HepG2 (cell line): ENCODE measurements at regions not wholly inside any gene's neighbourhood (a gene's known extent, or its start where the extent isn't known, plus 50 kb on each side); places are given as distances from the start of the nearest gene placed in this dataset.

ENCODE experiments used
- ATAC-seq: fragments of 200-7000 bp; cut with Tn5 transposase; 3 replicates; pipeline ENCODE4 v1.9.1; 2020; ENCODE audit warnings: mild to moderate bottlenecking, moderate library complexity
- BruUV-seq: library from RNA; stranded (reverse); fragments of 400-500 nt; replicated peaks from 2 replicates; lab custom pipeline; 2021; lab: Mats Ljungman, UMichigan
- CTCF ChIA-PET: fragments of 300-600 bp; formaldehyde crosslinking; extraction: SDS; loops from one replicate; lab custom pipeline; 2021; ENCODE audit warnings: low total read pairs, inconsistent platforms, low intra/inter-chr PET ratio; lab: Yijun Ruan, JAX
- POLR2A ChIA-PET: fragments of 350-600 bp; sonication (Branson Sonifier 250); formaldehyde crosslinking; loops from one replicate; lab custom pipeline; 2020; ENCODE audit warnings: antibody characterized with exemption, inconsistent platforms; lab: Yijun Ruan, JAX
- DNase-seq: peaks from one replicate; pipeline ENCODE4 v3.0.0-alpha.2; 2015; ENCODE audit warnings: low spot score
- FAIRE-seq: peaks from 3 replicates; lab custom pipeline; 2011; peaks lifted over from hg19 to GRCh38; lab: Jason Lieb, UNC
- H2AFZ ChIP-seq: one replicate; pipeline ENCODE4 v1.6.1; 2011; ENCODE audit warnings: low read length, inconsistent platforms
- H3K27ac ChIP-seq: fragments of 300-600 bp; 3 replicates; pipeline ENCODE4 v1.8.0; 2011; ENCODE audit warnings: mixed run types, mild to moderate bottlenecking, mixed read lengths, low read length, inconsistent platforms; ENCODE audit not compliant: insufficient read depth; ENCODE audit errors: extremely low read length
- H3K27me3 ChIP-seq, 2 experiments: fragments of 200-600 bp in 1 of 2; 2 replicates in 1 of 2; 3 replicates in 1 of 2; pipeline versions ENCODE4 v1.6.0 to v1.8.0; 2011; ENCODE audit warnings: low read length in 2 of 2, mild to moderate bottlenecking in 2 of 2, moderate library complexity in 2 of 2, inconsistent platforms in 1 of 2; ENCODE audit not compliant: insufficient read depth in 2 of 2, control insufficient read depth in 1 of 2
- H3K36me3 ChIP-seq, 2 experiments: fragments of 200-600 bp in 1 of 2; replicated peaks in 1 of 2; 2 replicates in 1 of 2; 3 replicates in 1 of 2; pipeline versions ENCODE4 v1.5.1 to v1.8.0; 2011; ENCODE audit warnings: low read length in 2 of 2, inconsistent platforms in 1 of 2; ENCODE audit not compliant: insufficient read depth in 2 of 2, control insufficient read depth in 1 of 2
- H3K4me1 ChIP-seq: 2 replicates; pipeline ENCODE4 v1.5.1; 2012; ENCODE audit warnings: low read length, inconsistent platforms; ENCODE audit not compliant: insufficient read depth
- H3K4me2 ChIP-seq: 2 replicates; pipeline ENCODE4 v1.6.0; 2011; ENCODE audit warnings: low read depth, low read length, inconsistent platforms
- H3K4me3 ChIP-seq, 3 experiments: fragments of 200-600 bp in 1 of 3; sonication (generic), shearing (Covaris generic) in 1 of 3; replicated peaks in 1 of 3; 2 replicates each; pipeline ENCODE4 v1.5.1; 2011 to 2016; ENCODE audit warnings: low read length in 3 of 3, inconsistent platforms in 2 of 3, low read depth in 2 of 3, mild to moderate bottlenecking in 2 of 3, control low read depth in 1 of 3, mixed read lengths in 1 of 3; ENCODE audit not compliant: insufficient read depth in 1 of 3
- H3K79me2 ChIP-seq: one replicate; pipeline ENCODE4 v1.6.1; 2011; ENCODE audit warnings: low read length, inconsistent platforms; ENCODE audit not compliant: insufficient read depth
- H3K9ac ChIP-seq: 2 replicates; pipeline ENCODE4 v1.6.0; 2011; ENCODE audit warnings: mild to moderate bottlenecking, low read depth, low read length, inconsistent platforms; ENCODE audit not compliant: insufficient read depth
- H3K9me3 ChIP-seq: 2 replicates; pipeline ENCODE4 v1.5.1; 2012; ENCODE audit warnings: mild to moderate bottlenecking, low read length
- H4K20me1 ChIP-seq: 2 replicates; pipeline ENCODE4 v1.6.0; 2011; ENCODE audit warnings: inconsistent platforms, mild to moderate bottlenecking, low read length, moderate library complexity; ENCODE audit not compliant: insufficient read depth
- ATM ChIP-seq: fragments of 450-650 bp; IDR thresholded peaks from 2 replicates; pipeline ENCODE4 v1.7.1; 2017; ENCODE audit warnings: mild to moderate bottlenecking, borderline replicate concordance
- FOXJ3 ChIP-seq: sonication (generic); formaldehyde crosslinking; IDR thresholded peaks from 2 replicates; pipeline ENCODE4 v1.4.0; 2020; ENCODE audit warnings: missing genetic modification reagents, mild to moderate bottlenecking, borderline replicate concordance
- HMGXB4 ChIP-seq, 2 experiments: sonication (generic) in 1 of 2; formaldehyde crosslinking in 1 of 2; IDR thresholded peaks; 2 replicates each; pipeline versions ENCODE4 v1.4.0 to v1.6.1; 2018 to 2020; ENCODE audit warnings: missing genetic modification reagents in 2 of 2, borderline replicate concordance in 1 of 2, low read depth in 1 of 2, mild to moderate bottlenecking in 1 of 2, missing biosample characterization in 1 of 2
- JDP2 ChIP-seq: sonication (generic); formaldehyde crosslinking; IDR thresholded peaks from 2 replicates; pipeline ENCODE4 v1.8.1; 2022; ENCODE audit warnings: missing genetic modification reagents, borderline replicate concordance
- MAFF ChIP-seq: IDR thresholded peaks from 2 replicates; pipeline ENCODE4 v1.6.1; 2011; ENCODE audit warnings: low read depth, low read length, improper control_type of control experiment
- NR0B2 ChIP-seq: sonication (generic); formaldehyde crosslinking; IDR thresholded peaks from 2 replicates; pipeline ENCODE4 v1.4.0; 2020; ENCODE audit warnings: mild to moderate bottlenecking, missing genetic modification reagents
- PAF1 ChIP-seq: IDR thresholded peaks from 2 replicates; pipeline ENCODE4 v1.6.1; 2016; ENCODE audit warnings: missing genetic modification reagents, missing compliant biosample characterization
- ZNF207 ChIP-seq: fragments of 450-650 bp; IDR thresholded peaks from 2 replicates; pipeline ENCODE4 v1.6.1; 2016; ENCODE audit warnings: antibody characterized with exemption, borderline replicate concordance
- ZNF639 ChIP-seq: conservative IDR thresholded peaks from 2 replicates; pipeline ENCODE4 v1.6.1; 2018; ENCODE audit warnings: missing genetic modification reagents
- WGBS: methylation state at CpG from one replicate; pipeline ENCODE4 v1.1.6; 2017; ENCODE audit warnings: low lambda C conversion rate; 5-methylcytosine and 5-hydroxymethylcytosine counted together
- in situ Hi-C: cut with HindIII; loops from 2 replicates; pipeline ENCODE4 v1.10.0; 2017; ENCODE audit warnings: low pct_unique_long_range_greater_than_20kb; ENCODE audit not compliant: extremely low pct_ligation_motif_present
- intact Hi-C: fragments of 100-400 bp; cut with micrococcal nuclease; formaldehyde crosslinking; loops from one replicate; pipeline ENCODE4 v1.10.0; 2022; ENCODE audit not compliant: unreplicated experiment
- TF ChIP-seq, protein P1 (sequence below): sonication (generic); formaldehyde crosslinking; IDR thresholded peaks from 2 replicates; pipeline ENCODE4 v1.5.1; 2020; ENCODE audit warnings: missing genetic modification reagents, mild to moderate bottlenecking, borderline replicate concordance

GRCh38 chr11:93939084-93939760 lies 81.9 kb upstream of the HEPHL1 start:
- no peaks in the 10 kb centered on the region for H3K36me3 ChIP-seq

More at GRCh38 chr11:93939084-93939760, 81.9 kb upstream of the HEPHL1 start:
- POLR2A ChIA-PET: no interaction called here
- WGBS: 0% methylated on average over 5 of the region's 5 CpGs
- TF ChIP-seq HMGXB4 (CRISPR knock-in tag; IDR thresholded peaks at IDR 0.05; ENCODE audit: borderline replicate concordance in 1 of 2, low read depth in 1 of 2) (no peak), JDP2 (CRISPR knock-in tag) (no peak), ATM (no peak), PAF1 (CRISPR knock-in tag) (no peak), FOXJ3 (CRISPR knock-in tag) (no peak), MAFF (no peak), NR0B2 (no peak), ZNF207 (no peak), ZNF639 (CRISPR knock-in tag) (no peak)
- TF ChIP-seq, protein P1, sequence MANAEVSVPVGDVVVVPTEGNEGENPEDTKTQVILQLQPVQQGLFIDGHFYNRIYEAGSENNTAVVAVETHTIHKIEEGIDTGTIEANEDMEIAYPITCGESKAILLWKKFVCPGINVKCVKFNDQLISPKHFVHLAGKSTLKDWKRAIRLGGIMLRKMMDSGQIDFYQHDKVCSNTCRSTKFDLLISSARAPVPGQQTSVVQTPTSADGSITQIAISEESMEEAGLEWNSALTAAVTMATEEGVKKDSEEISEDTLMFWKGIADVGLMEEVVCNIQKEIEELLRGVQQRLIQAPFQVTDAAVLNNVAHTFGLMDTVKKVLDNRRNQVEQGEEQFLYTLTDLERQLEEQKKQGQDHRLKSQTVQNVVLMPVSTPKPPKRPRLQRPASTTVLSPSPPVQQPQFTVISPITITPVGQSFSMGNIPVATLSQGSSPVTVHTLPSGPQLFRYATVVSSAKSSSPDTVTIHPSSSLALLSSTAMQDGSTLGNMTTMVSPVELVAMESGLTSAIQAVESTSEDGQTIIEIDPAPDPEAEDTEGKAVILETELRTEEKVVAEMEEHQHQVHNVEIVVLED (CRISPR knock-in tag): no peak
- CTCF ChIA-PET: no interaction called here
- no peaks in the 10 kb centered on the region for H3K4me1 ChIP-seq
- in situ Hi-C loops (no loop called here), intact Hi-C loops (no loop called here)
- no peak overlapping the region for H3K9ac ChIP-seq
- ATAC-seq (no peak), FAIRE-seq (no peak), DNase-seq (no peak)
- H3K4me3 ChIP-seq: no peak overlapping the region
- H4K20me1 ChIP-seq: no peaks in the 10 kb centered on the region
- H3K9me3 ChIP-seq: no peaks in the 10 kb centered on the region
- no TSS peak for BruUV-seq
- no peaks in the 10 kb centered on the region for H3K79me2 ChIP-seq
- H3K27me3 ChIP-seq: no peaks in the 10 kb centered on the region; a peak in 1 of 5 replicates
- H3K4me2 ChIP-seq: no peak overlapping the region
- no peak overlapping the region for H3K27ac ChIP-seq
- H2AFZ ChIP-seq: no peak overlapping the region
